ENCODE measurements at regions not wholly inside any gene's neighbourhood (a gene's known extent, or its start where the extent isn't known, plus 50 kb on each side); places are given as distances from the start of the nearest gene placed in this dataset.

GRCh38 chrX:51035746-51036145 lies 125.2 kb downstream of the BMP15 start:
- TF ChIP-seq POLR2A (IDR thresholded peaks at IDR 0.05) = no peak
- TF ChIP-seq EP300 (IDR thresholded peaks at IDR 0.05) = no peak
